ENCODE measurements at regions not wholly inside any gene's neighbourhood (a gene's known extent, or its start where the extent isn't known, plus 50 kb on each side); places are given as distances from the start of the nearest gene placed in this dataset.

DNA sequence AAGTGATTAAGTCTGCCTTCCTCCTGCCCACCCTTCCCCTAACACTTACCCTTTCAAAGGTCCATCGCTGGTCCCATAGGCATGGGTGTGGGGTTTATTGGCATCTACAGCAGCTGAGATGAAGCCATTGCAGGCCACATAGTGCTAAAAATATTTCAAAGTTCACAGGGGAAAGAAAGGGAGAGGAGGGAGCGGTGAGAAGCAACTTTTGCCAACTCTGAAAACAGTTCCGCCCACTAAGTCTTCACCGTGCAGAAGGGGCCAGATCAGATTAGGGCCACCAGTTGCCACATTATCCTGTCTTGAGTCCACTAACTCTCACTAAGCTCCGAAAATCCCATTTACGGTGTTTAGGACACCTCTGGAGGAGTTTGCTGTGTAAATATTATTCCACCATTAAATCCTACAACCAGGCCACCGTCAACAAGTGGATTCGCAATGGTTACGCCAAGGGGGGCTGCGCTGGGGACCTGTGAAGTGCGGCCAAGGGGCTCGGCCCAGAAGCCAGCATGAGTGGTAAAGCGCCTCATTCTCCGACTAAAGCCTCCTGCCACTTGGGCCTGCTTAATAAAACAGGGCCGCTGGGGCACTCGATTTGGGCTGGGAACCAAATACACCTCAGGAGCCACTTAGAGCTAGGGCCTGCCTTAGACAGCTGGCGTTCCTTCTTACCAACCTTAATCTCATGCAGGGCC, 534.9 kb downstream of the MIAT start:
- DNase-seq = peak; percentile 38

DNA sequence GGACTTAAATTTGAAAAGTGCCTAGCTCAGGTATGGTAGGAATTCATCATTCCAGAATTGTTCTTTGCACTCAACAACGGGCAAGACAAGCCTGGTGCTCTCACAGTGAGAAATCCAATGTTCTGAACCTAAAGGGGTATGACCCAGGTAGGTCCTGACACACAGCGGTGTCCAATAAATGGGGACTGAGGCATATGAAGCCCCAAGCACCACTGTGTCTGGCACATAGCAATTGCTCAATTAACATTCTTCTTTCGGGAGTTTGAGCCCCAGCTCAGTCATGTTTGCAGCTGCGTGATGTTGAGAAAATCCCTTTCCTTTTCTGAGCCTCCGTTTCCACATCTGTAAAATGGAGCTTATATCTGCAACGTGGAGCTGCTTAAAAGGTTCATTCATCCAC, 535.8 kb downstream of the MIAT start:
- no peak for DNase-seq

DNA sequence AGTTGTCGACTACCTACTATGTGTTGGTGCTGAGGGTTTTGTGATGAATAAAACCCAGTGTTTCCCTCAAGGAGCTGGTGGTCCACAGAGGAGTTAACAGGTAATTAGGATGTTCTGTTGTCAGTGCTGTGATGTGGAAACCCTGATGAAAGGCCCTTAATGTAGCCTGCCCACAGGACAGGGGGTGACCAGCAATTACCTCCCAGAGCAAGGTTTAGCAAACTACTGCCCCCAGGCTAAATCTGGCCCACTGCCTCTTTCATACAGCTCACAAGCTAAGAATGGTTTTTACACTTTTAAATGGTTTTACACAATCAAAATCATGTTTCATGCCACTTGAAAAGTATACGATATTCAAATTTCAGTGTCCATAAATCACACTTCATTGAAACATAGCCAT, 536.2 kb downstream of the MIAT start:
- DNase-seq = peak; percentile 18

DNA sequence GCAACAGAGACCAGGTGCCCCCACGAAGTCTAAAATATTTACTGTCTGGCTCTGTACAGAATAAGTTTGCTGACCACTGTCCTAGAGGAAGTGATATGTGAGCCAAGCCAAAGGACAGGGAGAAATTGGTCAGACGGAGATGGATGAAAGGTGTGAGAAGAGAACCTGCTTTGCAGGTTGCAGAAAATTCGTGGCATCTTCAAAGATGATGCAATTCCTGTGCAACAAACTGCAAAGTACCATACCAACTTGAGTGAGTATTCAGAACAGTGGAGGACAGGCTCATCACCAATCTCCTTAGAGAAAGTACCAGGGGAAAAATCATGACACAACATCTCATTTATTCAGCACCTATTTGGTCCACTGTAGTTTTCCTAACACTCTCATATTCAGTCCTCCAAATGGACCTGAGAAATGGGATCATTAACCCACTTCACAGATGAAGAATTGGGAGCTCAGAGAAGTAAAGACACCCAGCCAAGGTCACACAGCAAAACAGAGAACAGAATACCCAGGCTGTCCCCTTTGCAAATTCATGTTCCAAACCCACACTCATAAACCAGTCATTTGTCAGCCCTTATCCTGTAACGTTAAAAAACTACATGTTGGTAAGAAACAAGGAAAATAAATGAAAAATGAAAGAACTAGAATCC, 536.8 kb downstream of the MIAT start:
- DNase-seq = peak; percentile 9

DNA sequence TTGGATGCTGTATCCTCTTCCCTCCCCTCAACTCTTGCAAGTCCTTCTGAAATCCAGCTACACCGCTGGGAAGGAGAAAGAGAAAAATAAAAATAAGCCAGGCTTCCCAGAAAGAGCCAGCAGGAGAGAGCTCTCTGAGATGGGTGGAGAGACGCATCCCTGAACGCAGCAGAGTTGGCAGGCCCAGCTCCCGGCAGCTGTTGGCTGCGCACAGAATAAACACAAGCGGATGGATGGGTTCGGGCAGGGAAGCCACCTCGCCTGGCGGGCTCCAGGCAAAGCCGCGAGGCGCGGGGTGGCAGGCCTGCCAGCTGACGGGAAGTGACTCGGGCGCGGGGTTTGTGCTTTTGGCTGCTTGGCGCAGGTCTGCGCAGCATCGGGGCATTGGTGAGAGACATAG, 537.7 kb downstream of the MIAT start:
- DNase-seq = peak; percentile 71

DNA sequence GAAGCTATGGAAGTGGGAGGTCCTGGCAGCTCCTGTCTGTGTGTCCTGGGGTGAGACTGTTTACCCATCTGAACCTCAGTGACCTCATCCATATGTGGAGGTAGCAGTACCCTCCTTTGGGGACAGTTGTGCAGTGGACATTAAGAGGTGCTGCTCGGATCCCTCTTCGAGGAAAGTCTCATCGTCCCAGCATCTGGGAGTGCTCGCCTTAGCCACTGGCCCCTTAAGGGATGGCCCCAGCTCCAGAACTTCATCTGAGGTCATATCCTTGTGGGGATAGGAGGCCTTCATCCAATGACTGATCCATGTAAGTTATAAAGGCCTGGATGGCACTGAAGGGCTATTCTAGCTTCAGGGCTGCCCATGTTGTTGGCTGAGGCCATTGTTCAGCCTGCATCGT, 538.1 kb downstream of the MIAT start:
- DNase-seq = peak; percentile 41

DNA sequence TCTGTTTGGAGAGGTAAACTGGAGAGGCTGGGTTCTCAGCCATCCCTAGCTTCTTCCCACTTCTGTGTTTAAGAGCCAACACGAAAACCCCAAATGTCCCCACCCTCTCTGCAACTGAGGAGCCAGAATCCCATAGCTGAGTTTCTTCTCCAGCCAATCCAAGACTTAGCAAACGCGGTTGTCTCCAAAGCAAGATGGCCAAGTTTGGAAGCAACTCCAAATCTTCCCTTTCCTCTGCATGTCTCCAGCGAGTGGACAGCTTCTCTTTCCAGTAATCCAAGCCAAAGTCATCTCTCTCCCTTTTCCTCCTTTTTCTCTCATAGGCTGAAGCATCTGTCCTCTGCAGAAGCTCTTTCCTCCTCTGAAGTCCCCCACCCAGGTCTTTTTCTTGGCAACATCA, 539.2 kb downstream of the MIAT start:
- peak; percentile 55 for DNase-seq

DNA sequence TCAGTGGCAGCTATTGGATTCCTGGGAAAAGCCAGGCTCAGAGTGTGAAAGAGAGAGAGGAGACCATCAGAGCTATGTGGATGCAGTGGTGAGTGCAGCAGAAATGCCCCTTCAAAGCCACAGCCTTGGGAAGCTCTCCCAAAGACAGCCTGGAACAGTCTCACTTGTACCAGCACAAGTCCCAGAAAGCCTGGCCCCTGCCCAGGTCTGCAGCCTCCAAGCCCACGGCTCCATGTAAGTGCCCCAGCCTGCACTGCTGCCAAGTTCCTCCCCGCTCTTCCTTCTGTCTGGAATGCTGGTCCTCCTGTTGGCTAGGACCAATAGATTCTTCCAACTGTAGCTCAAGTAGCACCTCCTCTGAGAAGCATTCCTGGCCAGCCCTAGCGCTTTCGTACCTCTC, 539.7 kb downstream of the MIAT start:
- no peak for DNase-seq

DNA sequence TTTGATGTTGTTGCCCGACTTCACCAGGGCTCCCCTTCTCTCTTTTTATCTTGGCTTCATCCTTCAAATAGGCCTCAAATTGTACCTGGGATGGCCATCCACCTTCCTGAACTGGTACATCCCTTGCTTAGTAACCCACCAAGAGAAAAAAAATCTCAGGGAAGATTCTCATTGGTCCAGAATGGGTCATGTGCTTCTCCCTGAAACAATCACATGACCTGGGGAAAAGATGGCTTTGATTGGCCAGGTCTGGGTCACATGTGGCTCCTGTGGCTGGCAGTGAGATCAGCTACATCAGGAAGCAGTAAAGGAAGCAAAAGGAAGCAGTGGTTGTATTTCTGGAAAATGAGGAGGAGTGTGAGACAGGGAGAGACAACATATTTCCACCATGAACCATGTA, 540.2 kb downstream of the MIAT start:
- DNase-seq = peak; percentile 7

DNA sequence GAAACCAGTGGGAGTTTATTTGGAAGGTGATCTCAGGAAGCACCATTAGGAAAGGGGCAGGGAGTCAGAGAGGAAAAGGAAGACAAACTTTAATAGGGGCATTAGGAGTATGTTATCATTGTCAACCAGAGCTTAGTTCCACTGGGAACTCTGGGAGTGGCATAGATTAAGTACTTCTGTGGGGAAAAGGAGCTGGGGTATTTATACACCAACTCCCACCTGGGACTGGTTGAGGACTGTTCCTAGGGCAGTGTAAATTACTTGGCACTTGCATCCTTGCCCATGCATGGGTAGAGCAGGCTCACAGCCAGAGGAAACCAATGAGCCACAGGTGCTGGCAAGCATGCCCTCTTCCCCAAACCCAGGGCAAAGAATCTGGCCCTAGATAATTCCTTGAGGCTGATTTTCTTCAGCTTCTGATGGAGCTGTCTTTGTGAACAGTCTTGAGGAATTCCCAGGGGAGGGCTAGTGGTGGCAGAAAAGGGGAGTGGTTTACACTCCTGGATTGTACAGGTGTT, 541.2 kb downstream of the MIAT start:
- DNase-seq = peak; percentile 22

DNA sequence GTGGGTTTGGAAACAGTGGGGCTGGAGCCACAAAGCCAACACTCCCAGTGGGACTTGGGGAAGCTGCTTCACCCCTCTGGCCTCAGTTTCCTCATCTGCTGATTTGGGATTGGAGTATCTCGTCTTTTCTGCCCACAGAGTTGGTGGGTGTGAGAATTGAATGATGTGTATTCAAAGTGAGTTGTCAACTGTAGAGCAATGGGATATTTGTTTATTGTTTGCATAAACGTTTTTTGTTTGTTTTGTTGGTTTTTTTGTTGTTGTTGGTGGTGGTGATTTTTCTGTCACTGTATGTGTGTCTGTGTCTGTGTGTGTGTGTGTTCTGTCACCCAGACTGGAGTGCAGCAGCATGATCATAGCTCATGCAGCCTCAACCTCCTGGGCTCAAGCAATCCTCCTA, 542.0 kb downstream of the MIAT start:
- DNase-seq = peak; percentile 2

DNA sequence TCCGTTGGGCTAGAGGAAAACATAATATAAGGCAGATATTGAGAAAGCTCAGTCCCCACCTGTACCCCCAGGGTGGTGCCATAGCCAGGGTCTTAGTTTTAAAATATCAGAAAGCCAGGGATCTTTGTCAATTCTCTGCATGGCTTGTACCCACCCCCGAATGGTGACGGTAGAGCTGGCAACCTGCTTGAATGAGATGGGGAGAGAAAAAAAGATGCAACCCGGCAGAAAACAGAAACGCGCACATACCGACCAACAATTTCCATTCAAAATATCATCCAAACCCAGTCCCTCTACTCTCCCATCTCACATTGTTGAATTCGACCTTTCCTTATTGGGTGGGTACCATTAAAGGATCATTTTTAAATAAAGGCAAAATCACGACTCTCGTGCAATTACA, 543.9 kb downstream of the MIAT start:
- no peak for DNase-seq

DNA sequence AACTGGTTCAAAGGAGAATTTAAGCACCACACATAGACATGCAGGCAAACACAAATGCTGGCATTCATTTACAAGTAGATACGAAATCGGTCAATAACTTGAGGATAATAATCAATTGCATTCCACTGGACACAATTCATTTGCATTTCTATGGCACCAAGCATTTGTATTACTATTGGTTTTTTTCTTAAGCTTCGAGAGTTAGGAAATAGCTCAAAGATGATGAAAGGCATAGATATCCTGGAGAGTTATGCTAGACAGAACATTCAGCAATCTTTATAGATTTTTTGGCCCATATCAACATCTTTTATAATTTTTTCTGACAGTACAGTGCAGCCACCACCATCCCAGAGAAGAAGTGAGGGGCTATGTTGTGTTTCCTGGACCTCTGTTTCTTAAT, 544.4 kb downstream of the MIAT start:
- no peak for DNase-seq

DNA sequence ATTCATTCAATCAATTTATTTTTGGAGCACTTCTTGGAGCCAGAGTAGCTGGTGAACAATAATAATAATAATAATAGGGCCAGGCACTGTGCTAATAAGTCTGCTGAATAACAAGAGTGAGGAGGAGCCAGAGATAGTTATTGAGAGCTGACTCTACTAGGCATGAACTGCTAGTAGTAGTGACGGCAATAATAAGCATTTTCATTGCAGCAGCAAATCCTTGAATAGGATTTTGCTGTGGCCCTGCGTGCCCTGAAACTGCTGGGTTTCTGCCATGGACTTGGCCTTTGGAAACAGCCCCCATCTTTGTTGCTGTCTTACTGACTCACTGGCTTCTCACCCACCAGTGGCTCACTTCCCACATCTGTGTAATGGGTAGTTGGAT, 545.9 kb downstream of the MIAT start:
- peak; percentile 23 for DNase-seq

DNA sequence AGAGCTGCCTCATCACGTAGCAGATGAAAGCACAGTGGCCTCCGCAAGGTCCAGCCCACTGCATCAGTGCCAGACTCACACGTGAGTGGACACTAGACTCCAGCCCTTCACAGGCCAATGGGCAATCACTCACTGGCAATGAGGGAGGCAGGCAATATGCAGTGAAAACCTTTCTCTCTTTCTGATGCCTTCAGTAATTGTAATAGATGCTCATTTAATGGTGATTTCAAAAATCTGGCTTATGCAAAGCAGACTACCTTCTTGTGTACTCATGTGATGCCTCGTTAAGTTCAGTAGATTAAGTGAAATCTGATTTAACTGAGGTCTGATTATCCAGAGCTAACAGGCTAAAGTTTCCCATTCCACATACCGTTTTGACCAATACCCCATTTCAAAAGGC, 546.9 kb downstream of the MIAT start:
- peak; percentile 11 for DNase-seq

DNA sequence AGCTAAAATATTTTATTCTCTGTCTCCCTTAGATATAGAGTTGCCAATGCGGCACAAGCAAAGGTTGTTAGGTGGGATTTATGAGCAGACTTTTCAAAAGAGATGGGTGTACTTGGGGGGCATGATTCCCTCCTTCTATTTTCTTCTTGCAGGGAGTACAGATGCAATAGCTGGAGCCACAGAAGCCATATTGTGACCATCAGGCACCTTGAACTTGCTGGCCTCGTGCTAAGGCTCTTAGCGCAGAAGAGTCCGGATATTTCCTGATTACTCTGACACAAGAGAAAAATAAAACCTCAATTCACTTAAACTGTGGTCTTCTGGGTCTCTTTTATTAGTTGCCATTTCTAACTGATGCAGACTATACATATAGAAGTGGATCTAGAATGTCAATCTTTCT, 547.4 kb downstream of the MIAT start:
- DNase-seq = no peak

DNA sequence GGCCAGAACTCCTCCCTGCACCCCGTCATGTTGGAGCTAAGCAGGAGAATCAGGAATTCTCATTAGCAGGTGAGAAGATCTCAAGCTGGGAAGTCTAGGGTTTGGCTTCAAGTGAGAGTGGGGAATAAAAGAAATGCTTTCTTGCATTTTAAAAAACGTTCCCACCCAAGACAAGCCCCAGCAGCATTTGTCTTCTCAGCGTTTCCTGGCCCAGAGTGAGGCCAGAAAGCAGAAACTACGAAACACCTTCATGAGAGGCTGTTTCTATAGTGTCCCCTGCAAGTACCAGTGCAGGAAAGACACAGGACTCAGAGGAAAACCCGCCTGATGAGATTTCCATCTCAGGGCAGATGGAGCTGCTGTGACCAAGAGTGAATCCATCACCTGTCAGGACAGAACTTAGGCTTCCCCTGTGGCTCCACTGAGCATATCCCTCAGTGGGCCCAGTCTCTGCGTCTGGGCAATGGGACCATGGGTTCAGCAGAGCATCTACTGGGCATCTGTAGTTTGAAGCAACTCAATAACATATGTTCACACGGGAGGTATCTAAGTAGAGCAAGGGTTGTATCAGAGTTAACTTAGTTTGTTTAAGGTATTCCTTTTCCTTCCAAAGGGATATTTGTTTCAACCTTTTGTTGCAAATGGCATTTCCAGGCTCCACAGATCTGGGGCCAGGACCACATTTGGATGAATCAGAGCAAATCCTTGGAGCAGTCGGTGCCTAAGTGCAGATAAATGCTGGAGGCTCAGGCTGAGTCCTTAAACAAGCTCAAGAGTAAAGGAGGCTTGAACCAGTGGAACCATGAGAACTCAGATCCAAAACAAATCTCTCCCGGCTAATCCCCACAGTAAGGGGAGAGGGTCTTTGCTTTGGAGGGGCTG, 548.3 kb downstream of the MIAT start:
- no peak for DNase-seq

DNA sequence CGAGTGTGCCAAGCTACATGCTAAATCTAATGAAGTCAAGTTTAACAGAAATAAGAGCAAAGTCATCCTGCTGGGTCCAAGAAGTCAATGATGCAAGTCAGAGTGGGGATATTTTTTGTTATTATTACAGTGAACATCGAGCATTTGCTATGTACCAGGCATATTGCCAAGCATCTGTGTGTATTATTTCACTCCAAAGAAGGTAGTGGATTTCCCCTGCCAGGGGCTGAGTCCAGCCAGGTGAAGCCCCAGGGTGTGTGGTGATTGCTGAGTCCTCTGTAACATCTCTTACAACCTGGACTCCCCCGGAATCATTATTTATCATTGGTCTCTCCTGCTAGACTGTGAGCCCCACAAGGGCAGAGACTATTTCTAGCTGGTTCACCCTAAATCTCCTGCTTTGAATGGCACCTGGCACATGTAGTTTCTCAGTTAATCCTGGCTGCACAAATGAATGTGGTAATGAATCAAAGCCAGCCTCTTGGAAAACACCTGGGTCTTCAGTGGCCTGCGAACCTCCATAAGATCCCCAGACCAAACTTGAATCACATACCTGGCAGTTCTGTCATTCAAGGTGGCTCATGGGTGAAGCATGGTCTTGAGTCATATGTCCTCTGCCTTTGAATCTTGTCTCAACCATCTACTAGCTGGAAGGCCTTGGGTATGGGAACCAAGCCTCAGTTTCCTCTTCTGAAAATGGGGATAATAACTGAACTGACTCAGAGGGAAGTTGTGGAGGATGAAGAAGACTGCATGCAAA, 549.2 kb downstream of the MIAT start:
- no peak for DNase-seq

DNA sequence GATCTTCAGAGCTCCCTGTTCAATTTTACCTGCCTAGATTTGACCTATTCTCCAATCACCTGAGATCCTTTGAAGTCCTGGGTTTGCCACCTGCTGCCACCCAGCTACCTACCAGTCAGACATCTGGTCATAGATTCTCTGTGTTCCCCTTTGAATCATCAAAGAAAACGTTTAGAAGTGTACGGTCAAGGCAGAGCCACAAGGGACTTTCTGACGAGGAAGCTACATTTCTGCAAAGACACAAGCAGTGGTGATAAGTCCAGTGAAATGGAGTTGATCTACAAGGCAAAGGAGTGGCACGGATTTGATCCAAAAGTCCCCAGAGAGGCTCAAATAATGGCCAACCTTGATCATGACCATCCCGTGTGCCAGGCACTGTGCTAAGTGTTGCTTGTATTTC, 549.9 kb downstream of the MIAT start:
- no peak for DNase-seq

DNA sequence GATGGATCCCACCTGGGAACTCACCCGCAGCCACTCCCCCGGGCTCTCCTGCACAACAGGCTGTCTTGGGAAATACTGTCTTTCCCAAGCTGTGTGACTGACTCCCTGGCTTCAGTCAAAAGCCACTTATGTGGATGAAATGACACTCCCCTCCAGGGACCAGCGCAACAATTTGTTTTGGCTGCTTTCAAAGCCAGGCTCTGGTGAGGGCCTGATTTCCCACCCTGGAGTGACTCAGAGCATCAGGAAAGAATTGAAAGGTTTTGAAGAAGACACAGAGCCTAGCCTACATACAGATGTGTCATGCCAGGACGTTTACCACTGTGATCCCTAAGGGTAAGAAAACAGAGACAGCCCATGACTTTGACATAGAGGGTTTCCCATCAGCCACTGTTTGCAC, 550.5 kb downstream of the MIAT start:
- DNase-seq = no peak

DNA sequence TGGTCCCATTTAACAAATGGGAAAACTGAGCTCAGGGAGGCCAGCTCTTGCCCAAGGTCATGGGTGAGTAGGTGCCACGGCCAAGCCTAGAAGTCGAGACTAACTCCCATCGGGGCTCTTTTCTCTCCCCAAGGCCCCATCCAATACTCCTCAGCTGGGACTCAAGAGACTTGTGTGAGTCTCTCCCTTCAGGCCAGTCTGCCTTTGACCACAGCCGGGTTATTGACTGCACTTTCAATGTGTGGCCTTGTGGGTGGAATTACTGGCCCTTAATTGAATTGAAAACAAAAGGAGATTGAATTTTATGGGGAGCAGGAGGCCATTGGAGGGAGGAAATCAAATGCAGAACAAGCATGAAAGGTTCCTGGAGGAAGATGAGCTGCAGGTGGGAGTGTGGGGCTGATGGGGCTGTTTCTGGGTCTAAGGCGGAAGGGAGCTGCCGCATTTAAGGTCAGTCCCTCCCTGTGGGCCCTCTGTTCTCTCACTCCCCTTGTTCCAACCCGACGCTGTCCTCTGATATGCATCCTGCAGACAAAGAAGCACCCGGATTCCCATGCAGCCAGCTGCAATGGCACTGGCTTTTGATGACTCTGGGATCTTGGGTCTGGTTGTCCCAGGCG, 552.8 kb downstream of the MIAT start:
- no peak for DNase-seq

DNA sequence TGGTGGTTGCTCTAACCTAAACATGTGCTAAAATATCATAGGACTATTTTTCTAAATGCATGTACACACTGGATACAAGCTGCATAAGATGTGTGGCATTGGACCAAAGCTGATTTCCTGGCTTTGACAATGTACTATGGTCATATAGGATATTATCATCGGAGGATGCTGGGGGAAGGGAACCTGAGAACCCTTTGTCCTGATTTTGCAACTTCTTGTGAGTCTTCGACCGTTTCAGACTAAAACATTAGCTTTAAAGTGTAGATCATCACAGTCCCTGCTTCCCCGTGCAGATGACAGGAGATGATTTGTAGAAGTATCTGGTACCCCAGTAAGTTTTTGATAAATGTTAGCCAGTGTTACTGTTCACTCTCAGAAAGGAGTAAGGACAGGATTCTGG, 554.7 kb downstream of the MIAT start:
- peak; percentile 28 for DNase-seq
